ENCODE measurements at regions not wholly inside any gene's neighbourhood (a gene's known extent, or its start where the extent isn't known, plus 50 kb on each side); places are given as distances from the start of the nearest gene placed in this dataset.
"Not testable (repeated sequence)": the region's sequence is repeated elsewhere in the genome, so short reads cannot be mapped to it uniquely, and the experiment has no call there.

DNA sequence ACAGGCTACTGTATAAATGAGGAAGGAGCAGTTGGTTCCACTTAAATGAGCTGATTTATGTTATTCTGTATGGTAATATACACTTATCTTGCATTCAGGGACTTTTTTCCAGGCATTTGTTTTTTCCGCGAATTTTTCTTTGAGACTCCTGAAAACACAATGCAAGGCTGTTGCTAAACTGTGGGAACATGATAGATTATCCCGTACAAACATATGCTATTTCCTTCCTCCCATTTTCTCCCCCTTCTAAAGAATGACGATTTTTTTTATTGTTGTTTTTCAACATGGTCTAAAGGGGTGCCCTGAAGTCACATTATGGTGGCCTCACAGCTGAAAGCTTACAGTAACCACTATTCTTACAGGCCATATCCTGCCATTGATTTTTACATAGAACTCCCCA, 523.9 kb upstream of the NRP1 start:
- no peak for DNase-seq

DNA sequence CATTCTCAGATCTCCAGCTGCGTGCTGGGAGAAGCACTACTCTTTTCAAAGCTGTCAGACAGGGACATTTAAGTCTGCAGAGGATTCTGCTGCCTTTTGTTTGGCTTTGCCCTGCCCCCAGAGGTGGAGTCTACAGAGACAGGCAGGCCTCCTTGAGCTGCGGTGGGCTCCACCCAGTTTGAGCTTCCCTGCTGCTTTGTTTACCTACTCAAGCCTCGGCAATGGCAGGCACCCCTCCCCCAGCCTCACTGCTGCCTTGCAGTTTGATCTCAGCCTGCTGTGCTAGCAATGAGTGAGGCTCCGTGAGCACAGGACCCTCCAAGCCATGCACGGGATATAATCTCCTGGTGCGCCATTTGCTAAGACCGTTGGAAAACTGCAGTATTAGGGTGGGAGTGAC, 518.8 kb upstream of the NRP1 start:
- DNase-seq: not testable (repeated sequence)

DNA sequence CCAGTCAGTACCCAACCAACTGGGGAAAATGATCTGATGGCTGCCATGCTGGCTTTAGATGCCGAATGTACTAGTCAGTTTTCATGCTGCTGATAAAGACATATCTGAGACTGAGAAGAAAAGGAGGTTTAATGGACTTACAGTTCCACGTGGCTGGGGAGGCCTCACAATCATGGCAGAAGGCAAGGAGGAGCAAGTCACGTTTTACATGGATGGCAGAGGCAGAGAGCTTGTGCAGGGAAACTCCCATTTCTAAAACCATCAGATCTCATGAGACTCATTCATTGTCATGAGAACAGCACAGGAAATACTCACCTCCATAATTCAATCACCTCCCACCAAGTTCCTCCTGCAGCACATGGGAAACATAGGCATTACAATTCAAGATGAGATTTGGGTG, 508.9 kb upstream of the NRP1 start:
- no peak for DNase-seq

DNA sequence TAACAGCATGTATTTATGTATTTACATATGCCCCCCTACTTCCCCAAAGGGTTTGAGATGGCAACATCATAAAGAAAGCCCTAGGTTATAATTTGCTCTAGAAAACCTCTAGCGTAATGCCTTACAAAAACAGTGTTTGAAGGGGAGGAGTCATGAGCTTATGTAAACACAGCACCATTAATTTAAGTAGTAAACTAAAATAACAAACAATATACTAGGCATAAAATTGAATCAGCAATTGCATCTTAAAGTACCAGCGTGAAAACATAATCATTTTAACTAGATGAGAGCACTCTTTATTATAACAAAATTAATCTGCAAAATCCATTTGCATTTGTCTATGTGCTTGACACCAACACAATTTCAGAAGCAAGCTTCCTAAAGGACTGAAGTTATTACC, 507.2 kb upstream of the NRP1 start:
- no peak for DNase-seq

DNA sequence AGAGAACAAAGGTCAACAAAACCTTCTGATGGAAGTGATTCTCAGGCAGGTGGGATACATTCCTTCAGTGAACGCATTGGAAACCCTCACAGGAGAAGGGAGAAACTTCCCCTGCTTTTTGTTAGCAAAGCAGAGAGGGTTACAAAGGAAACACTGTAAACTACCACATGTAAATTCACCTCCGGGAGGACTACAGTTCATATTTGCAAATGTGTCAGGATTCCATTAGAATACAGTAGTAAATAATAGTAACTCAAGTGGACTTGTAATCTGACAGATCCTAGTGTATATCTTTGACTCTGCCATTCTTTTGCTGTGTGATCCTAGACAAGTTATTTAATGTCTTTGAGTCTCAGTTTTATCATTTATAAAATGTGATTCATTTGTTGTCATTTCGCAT, 504.3 kb upstream of the NRP1 start:
- no peak for DNase-seq

DNA sequence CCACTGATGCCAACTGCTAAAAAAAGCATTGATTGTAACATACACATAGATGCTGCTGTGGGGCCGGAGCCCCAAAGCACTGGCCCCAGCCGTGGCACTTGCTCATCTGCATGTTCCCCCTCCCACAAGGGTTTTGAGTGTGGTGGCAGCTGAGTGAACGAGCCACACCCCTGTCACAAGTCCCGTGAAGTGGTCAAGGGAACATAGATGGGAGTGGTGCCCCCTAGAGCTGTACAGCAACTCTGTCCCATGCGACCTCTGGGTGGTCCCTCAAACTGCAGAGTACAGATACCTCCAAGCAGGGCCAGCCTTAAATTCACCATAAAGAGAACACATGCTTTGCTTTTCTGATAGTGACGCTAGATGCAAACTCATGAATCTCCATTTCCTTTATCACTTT, 503.3 kb upstream of the NRP1 start:
- no peak for DNase-seq

DNA sequence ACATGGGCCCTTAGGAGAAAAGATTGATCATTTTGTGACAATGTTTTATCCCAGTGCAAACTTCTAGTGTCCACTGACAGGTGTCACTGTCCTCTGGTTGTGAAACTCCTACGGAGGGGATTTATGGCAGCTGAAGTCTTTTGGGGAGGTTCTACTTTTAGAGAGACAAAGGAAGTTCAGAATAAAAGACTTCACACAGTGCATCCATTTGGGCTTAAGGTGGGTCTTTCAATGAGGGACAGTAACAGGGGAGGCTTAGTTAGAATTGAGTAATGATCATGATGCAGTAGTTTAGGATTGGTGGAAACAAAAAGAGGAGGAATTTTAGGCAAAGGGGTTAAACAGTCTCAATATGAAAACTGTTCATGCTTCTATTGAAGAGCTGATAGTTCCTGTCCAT, 501.1 kb upstream of the NRP1 start:
- no peak for DNase-seq

DNA sequence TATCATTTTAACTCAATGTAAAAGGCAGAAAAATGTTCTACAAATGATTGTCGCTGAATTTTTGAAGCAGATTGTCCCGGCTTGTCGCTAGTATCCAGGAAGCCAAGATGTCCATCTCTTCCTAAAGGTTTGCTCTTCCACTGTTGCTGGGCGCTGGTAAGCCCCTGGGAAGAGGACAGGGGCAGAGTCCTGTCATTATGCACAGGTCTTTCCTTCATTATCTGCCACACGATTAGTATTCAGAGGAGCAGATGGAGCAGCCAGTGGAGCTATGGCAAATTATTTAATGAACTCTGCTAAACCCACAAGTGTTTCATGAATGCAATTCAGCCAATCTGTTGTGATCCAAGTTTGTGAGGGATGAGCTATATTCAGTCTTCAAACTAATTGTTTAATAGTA, 499.1 kb upstream of the NRP1 start:
- no peak for DNase-seq

DNA sequence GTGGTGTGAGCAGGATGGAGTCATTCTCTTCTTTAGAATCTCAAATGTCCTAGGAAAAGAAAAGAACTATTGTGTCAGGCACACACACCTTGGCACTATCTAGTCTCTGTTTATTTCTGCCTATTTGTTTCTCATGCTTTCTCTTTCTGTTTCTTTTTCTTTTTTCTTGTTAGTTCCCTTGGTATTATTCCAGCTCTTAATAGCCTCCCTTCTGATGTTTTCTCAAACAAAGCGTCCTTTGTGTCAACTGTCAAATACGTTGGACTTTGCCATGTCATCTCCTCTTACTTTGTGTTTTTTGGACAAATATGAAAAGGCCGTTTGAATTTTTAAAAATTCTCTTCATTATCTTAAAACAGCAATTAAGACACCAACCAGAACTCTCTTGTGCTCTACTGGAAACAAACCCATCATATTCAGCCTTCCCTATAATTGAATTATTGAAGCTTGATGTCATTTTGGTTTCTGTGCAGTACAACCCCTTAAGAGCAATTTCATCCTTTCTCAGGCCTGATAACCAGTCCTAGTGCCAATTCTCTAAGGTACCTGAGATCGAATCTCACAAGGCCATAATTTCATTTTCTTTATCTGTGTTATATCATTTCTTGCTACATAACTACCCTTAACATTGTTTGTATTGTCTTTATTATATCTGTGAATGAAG, 497.8 kb upstream of the NRP1 start:
- DNase-seq: no peak

DNA sequence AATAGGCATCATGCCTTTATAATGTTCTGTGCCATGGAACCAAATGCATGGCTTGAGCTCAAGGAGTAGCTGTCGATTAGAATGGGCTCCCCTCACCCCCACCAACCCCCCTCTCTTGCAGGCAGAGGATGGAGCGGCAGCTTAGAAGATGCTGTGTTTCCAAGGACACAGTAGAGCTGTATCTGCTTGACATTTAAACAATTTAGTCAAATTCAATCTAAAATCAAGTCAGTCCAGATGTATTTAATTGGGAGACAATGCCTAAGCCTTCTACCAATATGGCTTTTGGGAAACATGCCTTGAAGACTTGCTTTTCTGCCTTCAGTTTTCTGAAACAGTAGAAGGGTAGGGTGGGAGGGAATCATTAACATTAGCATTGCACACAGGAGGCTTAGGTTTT, 497.1 kb upstream of the NRP1 start:
- no peak for DNase-seq

DNA sequence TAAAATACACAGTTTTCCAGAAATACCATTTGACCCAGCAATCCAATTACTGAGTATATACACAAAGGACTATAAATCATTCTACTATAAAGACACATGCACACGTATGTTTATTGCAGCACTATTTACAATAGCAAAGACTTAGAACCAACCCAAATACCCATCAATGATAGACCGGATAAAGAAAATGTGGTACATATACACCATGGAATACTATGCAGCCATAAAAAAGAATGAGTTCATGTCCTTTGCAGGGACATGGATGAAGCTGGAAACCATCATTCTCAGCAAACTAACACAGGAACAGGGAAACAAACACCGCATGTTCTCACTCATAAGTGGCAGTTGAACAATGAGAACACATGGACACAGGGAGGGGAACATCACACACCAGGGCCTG, 495.4 kb upstream of the NRP1 start:
- not testable (repeated sequence) for DNase-seq

DNA sequence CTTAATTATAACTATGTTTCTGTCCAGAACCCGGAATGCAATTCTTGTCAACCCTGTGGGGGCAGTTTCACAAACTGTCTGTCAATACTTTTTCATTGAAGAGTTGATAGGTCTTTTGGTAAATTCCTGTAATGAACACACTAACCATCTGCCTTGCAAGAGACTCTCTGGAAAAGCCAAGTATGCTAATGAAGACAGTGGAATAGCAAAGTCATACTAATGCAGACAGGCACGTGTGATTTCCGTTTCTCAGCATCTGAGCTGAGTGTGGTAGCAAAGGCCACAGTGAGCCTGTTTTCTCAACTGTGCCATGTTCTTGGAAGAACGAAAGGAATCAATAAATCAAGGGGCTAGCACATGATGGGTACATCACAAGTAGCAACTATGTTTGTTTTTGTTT, 494.1 kb upstream of the NRP1 start:
- DNase-seq: no peak

DNA sequence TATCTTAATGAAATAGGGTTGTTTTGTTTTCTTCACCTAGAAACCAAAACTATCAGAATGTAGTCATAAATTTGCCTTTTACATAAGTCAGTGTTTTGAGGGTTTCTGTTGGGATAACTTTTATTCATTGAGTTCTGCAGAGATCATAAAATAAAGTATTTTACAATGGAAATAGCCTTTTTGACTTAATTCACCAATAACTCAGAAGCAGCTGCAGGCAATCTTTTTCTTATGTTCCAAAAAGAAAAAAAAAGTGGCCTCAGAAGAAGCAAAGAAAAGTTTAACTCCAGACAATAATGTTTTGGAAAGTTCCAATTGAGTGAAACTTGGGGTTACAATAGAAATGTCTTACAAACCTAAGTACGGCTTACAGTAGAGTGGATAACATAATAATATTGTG, 491.7 kb upstream of the NRP1 start:
- DNase-seq: no peak

DNA sequence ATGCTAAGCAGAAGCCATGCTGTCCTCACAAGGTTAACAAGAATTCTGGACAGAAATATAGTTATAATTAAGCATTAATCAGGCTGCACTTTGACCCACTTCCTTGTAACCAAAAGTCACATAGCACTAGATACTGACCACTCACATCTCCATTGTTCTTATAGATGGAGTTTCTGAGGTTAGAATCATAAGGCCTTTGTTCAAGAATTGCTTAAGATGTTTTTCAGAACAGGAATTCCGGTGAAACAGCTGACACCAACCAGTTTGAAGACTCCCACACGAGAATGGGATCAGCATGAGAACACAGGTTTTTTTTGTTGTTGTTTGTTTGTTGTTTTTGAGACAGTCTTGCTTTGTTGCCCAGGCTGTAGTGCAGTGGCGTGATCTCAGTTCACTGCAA, 488.3 kb upstream of the NRP1 start:
- no peak for DNase-seq

DNA sequence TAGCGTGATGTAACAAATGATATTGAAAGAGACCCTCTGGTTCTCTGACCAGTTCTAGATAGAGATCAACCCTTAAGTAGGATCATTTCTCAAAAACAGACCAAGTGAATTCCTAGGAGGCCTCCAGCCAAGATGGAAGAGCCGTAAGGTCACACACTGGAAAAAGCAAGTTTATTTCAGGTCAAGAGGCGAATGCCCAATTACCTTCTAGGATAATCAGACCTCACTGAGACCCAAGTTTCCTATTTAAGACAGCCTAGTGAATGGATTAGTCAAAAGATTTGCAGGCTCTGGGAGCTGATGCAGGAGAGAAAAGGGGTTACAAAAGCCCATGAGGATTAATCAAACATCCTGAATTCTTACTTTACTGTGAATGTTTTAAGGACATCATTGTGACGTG, 486.1 kb upstream of the NRP1 start:
- DNase-seq: no peak

DNA sequence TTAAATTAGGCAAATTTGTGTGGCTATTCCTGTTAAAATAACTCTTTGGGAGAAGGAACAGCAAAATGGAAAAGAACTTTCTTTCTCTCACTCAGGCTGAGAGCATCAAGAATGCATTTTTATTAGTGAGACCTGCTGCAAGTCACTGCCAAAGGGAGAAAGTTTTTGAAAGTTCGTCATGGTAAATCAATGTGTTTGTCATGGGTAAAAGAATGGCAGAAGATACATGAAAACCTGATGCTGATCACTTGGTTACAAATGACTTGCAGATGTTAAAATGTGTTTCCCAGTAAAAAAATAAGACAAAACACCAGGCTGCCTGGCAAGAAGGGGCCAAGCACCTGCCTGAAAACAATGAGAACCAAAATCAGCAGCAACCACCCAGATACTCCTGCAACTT, 484.7 kb upstream of the NRP1 start:
- DNase-seq: no peak

DNA sequence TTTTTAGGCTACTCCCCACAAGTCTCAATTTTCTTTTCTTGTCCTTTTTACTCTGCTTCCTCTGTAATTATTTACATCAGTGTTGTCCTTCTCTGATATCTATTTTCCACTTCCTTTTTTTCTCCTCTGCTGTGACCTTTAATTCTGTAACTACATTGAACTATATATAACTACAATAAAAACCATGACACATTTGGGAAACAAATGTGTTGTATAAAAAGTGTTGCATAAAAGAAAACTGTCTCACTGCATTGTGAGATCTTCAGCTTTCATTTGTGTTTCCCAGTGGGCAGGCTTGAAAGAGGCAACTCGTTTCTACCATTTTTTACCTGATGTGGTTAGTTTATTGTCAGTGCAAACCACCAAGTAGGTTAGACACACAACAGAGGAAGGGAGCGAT, 483.9 kb upstream of the NRP1 start:
- DNase-seq: no peak

DNA sequence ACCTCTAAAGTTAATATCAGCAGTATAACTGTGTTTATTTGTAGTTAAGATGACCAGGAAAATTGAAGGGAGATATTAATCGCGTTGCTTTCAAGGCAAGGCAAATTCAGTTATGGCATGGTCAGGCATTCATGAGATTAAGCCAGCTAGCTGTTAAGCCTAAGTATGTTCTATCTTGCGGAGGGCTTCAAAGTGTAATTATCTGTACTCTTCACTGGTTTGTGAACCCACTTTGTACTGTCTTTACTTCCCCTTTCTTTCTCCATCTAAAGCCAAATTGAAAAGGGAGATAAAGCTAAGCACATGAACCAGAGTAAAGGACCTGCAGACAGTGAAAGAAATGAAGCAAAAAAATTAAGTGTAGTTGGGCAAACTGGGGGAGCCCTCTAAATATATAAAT, 483.1 kb upstream of the NRP1 start:
- DNase-seq: no peak

DNA sequence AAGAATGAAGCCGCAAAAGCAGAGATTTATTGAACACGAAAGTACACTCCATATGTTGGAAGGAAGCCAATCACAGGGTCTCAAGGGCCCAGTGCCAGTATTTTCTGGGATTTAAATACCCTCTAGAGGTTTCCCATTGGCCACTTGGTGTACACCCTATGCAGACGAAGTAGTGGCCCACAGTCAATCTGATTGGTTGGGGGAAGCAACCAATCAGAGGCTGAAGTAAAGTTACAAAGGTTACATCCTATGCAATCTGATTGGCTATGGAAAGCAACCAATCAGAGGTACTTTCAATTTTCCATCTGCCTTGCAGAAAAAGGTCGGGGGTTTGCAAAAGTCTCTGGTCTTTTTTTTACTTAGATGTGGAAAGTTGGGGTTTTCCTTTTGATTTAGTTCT, 481.3 kb upstream of the NRP1 start:
- no peak for DNase-seq

DNA sequence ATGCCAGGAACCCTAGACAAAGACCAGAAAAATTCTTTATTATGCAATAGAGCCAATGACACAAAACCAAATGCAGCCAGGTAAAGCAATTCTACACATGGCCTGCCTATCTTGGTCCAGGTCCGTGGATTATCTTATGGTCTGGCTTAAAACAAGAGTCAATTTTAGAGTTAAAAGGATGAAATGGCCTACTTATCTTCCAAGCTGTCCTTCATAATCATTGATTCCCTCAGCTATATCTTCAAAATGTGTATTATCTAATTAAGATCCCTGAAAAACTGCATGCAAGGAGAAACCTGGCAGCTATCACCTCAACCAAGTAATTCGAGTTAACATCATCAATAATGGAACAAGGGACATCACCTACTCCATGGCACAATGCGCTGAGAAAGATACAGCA, 479.4 kb upstream of the NRP1 start:
- no peak for DNase-seq

DNA sequence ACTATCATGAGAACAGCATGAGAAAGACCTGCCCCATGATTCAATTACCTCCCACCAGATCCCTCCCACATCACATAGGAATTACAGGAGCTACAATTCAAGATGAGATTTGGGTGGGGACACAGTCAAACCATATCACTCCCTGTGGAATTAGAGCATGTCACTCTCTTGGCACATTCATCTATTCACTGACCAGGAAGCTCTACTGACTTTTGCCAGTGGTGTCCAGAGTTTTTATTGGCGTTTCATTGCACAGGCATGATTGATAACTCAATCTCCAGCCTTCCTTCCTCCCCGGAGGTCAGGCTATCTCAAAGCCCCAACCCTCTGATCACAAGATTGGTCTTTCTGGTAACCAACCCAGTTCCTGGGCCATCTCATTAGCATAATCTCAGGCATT, 478.9 kb upstream of the NRP1 start:
- no peak for DNase-seq

DNA sequence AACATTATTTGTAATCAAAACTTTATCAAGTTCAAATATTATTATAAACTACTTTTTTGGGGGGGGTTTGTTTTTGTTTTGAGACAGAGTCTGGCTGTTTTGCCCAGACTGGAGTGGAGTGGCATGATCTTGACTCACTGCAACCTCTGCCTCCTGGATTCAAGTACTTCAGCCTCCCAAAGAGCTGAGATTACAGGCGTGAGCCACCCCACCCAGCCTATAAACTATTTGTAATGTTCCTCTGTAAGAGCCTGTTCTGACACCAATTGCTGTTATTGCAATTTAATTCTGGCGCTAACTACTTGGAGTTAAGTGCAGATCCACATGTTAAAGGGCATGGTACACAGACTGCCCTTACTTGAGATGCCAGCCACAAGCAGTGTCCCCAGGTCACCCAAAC, 478.1 kb upstream of the NRP1 start:
- DNase-seq: no peak

DNA sequence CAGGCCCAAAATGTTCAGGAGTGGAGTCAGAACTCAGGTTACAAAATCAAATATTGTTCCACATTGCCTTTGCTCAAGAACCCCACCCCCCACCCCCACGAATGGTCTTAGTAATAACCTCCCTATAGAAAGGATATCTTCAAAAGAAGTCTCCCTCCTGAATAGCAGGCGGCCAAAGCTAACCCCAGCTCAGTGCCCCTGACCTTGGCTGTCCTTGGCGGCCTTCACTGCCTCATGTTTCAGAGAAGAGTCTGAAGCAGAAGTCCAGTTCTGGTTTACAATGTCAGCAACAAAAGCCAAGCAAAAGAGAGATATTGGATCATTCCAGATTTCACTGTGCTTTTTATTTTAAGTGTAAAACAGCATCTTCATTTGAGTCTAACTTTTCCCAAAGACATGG, 476.5 kb upstream of the NRP1 start:
- DNase-seq: no peak

DNA sequence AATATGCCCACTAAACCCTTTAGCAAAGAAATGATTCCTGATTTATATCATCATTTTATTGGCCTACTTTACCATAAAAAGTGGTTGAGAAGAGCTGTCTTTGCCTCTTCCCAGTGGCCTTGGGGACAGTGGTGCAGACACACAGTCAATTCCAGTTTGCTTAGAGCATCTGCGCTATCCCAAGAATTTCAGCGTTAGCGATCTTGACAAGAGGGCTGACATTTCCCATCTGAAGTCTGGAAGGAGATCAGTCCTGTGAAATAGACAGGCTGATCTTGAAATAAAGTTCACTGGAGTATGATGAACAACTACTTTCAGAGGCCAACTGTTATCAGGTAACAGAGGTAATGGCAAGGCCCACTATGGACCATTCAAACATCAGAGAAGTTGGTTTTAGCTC, 475.3 kb upstream of the NRP1 start:
- DNase-seq: no peak

DNA sequence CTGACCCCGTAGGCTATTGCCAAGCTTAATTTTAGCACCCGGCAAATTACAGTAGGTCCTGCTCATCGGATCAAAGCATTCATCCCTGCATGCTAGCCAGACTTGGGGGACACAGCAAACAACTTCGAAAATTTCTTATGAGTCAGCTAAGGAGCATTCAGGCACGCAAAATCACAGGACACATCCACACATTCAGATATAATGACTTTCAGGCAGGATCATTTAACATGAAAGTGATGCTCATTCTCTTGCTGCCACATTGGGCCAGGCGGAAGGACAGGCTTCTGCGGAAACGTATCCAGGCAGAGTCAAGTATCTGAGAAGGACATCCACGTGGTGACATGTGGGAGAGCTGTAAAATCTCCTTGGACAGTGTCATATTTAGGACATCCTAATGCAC, 474.0 kb upstream of the NRP1 start:
- no peak for DNase-seq

Measured in stimulated activated CD4-positive, alpha-beta T cell treated with anti-CD3 and anti-CD28 coated beads, Interleukin-12 subunit alpha, Interleukin-12 subunit beta, amount 100 ng/mL, for 4 hours (primary cell).